Activated CD4-positive, alpha-beta memory T cell treated with anti-CD3 and anti-CD28 coated beads for 36 hours (primary cell): ENCODE measurements at regions not wholly inside any gene's neighbourhood (a gene's known extent, or its start where the extent isn't known, plus 50 kb on each side); places are given as distances from the start of the nearest gene placed in this dataset.

Experiments used
- CTCF ChIA-PET: fragments of 350-600 bp; sonication (Branson Sonifier 250); formaldehyde crosslinking; loops from one replicate; lab custom pipeline; 2021; ENCODE audit warnings: antibody characterized with exemption, inconsistent platforms; lab: Charles Lee
- POLR2A ChIA-PET: fragments of 350-600 bp; sonication (Branson Sonifier 250); formaldehyde crosslinking; loops from one replicate; lab custom pipeline; 2021; ENCODE audit warnings: antibody characterized with exemption; lab: Charles Lee
- DNase-seq: peaks from one replicate; pipeline ENCODE4 v3.0.0-alpha.2; 2020
- H3K27ac Mint-ChIP-seq: one replicate; pipeline ENCODE4 v1.8.0; 2021; ENCODE audit warnings: mixed read lengths
- H3K27me3 Mint-ChIP-seq: one replicate; pipeline ENCODE4 v1.8.0; 2021; ENCODE audit warnings: mixed read lengths
- H3K36me3 Mint-ChIP-seq: one replicate; pipeline ENCODE4 v1.8.0; 2021; ENCODE audit warnings: mixed read lengths
- H3K4me1 Mint-ChIP-seq: one replicate; pipeline ENCODE4 v1.8.0; 2021; ENCODE audit warnings: low read depth, mixed read lengths
- H3K4me3 Mint-ChIP-seq: one replicate; pipeline ENCODE4 v1.8.0; 2021; ENCODE audit warnings: mild to moderate bottlenecking, mixed read lengths
- H3K9me3 Mint-ChIP-seq: one replicate; pipeline ENCODE4 v1.8.0; 2021; ENCODE audit warnings: mixed read lengths
- intact Hi-C: fragments of 100-400 bp; cut with micrococcal nuclease; formaldehyde crosslinking; loops from one replicate; pipeline ENCODE4 v1.15.1; 2023

- no peak for DNase-seq
- Mint-ChIP-seq H3K27me3 (peaks cover 25% of the 10 kb centered on the region), H3K9me3 (peaks cover 2% of the 10 kb centered on the region), H3K4me1 (no peaks in the 10 kb centered on the region), H3K36me3 (no peaks in the 10 kb centered on the region), H3K27ac (no peak overlapping the region), H3K4me3 (no peak overlapping the region)
- intact Hi-C loops: no loop called here
- ChIA-PET POLR2A (no interaction called here), CTCF (no interaction called here)
These were observed 123.5 kb upstream of the VRK1 start for GRCh38 chr14:96673706-96674105.

GRCh38 chr14:96674121-96674520, 123.1 kb upstream of the VRK1 start:
- no peaks in the 10 kb centered on the region for H3K4me1 Mint-ChIP-seq
- ChIA-PET POLR2A (no interaction called here), CTCF (no interaction called here)
- DNase-seq: no peak
- peaks cover 2% of the 10 kb centered on the region for H3K9me3 Mint-ChIP-seq
- peaks cover 27% of the 10 kb centered on the region for H3K27me3 Mint-ChIP-seq
- intact Hi-C loops: no loop called here
- no peak overlapping the region for H3K27ac Mint-ChIP-seq
- no peak overlapping the region for H3K4me3 Mint-ChIP-seq
- no peaks in the 10 kb centered on the region for H3K36me3 Mint-ChIP-seq

- intact Hi-C loops: no loop called here
- DNase-seq: no peak
- ChIA-PET POLR2A (no interaction called here), CTCF (no interaction called here)
- Mint-ChIP-seq H3K4me1 (no peaks in the 10 kb centered on the region), H3K9me3 (peaks cover 2% of the 10 kb centered on the region), H3K36me3 (no peaks in the 10 kb centered on the region), H3K27me3 (peaks cover 28% of the 10 kb centered on the region), H3K27ac (no peak overlapping the region), H3K4me3 (no peak overlapping the region)
These were observed 121.0 kb upstream of the VRK1 start for GRCh38 chr14:96676166-96676565.

GRCh38 chr14:96681829-96682228, 115.4 kb upstream of the VRK1 start:
- intact Hi-C loops: no loop called here
- CTCF ChIA-PET: no interaction called here
- no peak for DNase-seq
- no peak overlapping the region for H3K4me3 Mint-ChIP-seq
- POLR2A ChIA-PET: no interaction called here
- H3K27ac Mint-ChIP-seq: no peak overlapping the region
- no peaks in the 10 kb centered on the region for H3K4me1 Mint-ChIP-seq
- H3K36me3 Mint-ChIP-seq: no peaks in the 10 kb centered on the region
- peaks cover 24% of the 10 kb centered on the region for H3K27me3 Mint-ChIP-seq
- peaks cover under 1% of the 10 kb centered on the region for H3K9me3 Mint-ChIP-seq

GRCh38 chr14:96682401-96682800, 114.8 kb upstream of the VRK1 start:
- DNase-seq: no peak
- no peaks in the 10 kb centered on the region for H3K36me3 Mint-ChIP-seq
- no peak overlapping the region for H3K27ac Mint-ChIP-seq
- no peak overlapping the region for H3K4me3 Mint-ChIP-seq
- no peaks in the 10 kb centered on the region for H3K9me3 Mint-ChIP-seq
- H3K4me1 Mint-ChIP-seq: no peaks in the 10 kb centered on the region
- CTCF ChIA-PET: no interaction called here
- peaks cover 22% of the 10 kb centered on the region for H3K27me3 Mint-ChIP-seq
- intact Hi-C loops: no loop called here
- POLR2A ChIA-PET: no interaction called here

- no peaks in the 10 kb centered on the region for H3K36me3 Mint-ChIP-seq
- CTCF ChIA-PET: no interaction called here
- intact Hi-C loops: no loop called here
- H3K9me3 Mint-ChIP-seq: no peaks in the 10 kb centered on the region
- H3K27ac Mint-ChIP-seq: no peak overlapping the region
- H3K27me3 Mint-ChIP-seq: peaks cover 18% of the 10 kb centered on the region
- DNase-seq: peak; percentile 11
- H3K4me1 Mint-ChIP-seq: no peaks in the 10 kb centered on the region
- H3K4me3 Mint-ChIP-seq: no peak overlapping the region
- POLR2A ChIA-PET: no interaction called here
These were observed 113.5 kb upstream of the VRK1 start for GRCh38 chr14:96683562-96684289.

GRCh38 chr14:96686126-96686525, 111.1 kb upstream of the VRK1 start:
- Mint-ChIP-seq H3K4me3 (no peak overlapping the region), H3K4me1 (no peaks in the 10 kb centered on the region), H3K36me3 (no peaks in the 10 kb centered on the region), H3K27me3 (peaks cover 16% of the 10 kb centered on the region), H3K27ac (no peak overlapping the region), H3K9me3 (no peaks in the 10 kb centered on the region)
- CTCF ChIA-PET: interaction anchor here (1.0 kb wide), 1 partner anchor 13 kb away, joined by 4 read pairs; no protein-coding TSS in a partner anchor
- DNase-seq: no peak
- intact Hi-C loops: no loop called here
- POLR2A ChIA-PET: no interaction called here

GRCh38 chr14:96688629-96689028, 108.6 kb upstream of the VRK1 start:
- POLR2A ChIA-PET: no interaction called here
- no peaks in the 10 kb centered on the region for H3K9me3 Mint-ChIP-seq
- no peaks in the 10 kb centered on the region for H3K36me3 Mint-ChIP-seq
- H3K4me1 Mint-ChIP-seq: no peaks in the 10 kb centered on the region
- CTCF ChIA-PET: no interaction called here
- peaks cover 9% of the 10 kb centered on the region for H3K27me3 Mint-ChIP-seq
- H3K4me3 Mint-ChIP-seq: no peak overlapping the region
- intact Hi-C loops: no loop called here
- no peak overlapping the region for H3K27ac Mint-ChIP-seq
- no peak for DNase-seq

- intact Hi-C loops: no loop called here
- ChIA-PET CTCF (interaction anchor here (1.3 kb wide), 1 partner anchor 8 kb away, joined by 3 read pairs; no protein-coding TSS in a partner anchor), POLR2A (no interaction called here)
- H3K9me3 Mint-ChIP-seq: no peaks in the 10 kb centered on the region
- no peaks in the 10 kb centered on the region for H3K4me1 Mint-ChIP-seq
- H3K4me3 Mint-ChIP-seq: no peak overlapping the region
- H3K27me3 Mint-ChIP-seq: peaks cover 4% of the 10 kb centered on the region
- no peaks in the 10 kb centered on the region for H3K36me3 Mint-ChIP-seq
- DNase-seq: no peak
- H3K27ac Mint-ChIP-seq: no peak overlapping the region
These were observed 106.3 kb upstream of the VRK1 start for GRCh38 chr14:96690713-96691383.

GRCh38 chr14:96693252-96693820, 103.8 kb upstream of the VRK1 start:
- Mint-ChIP-seq H3K36me3 (no peaks in the 10 kb centered on the region), H3K4me3 (no peak overlapping the region), H3K9me3 (no peaks in the 10 kb centered on the region), H3K27me3 (peaks cover 4% of the 10 kb centered on the region), H3K27ac (no peak overlapping the region), H3K4me1 (no peaks in the 10 kb centered on the region)
- intact Hi-C loops: no loop called here
- CTCF ChIA-PET: no interaction called here
- POLR2A ChIA-PET: no interaction called here
- no peak for DNase-seq

- intact Hi-C loops: no loop called here
- ChIA-PET CTCF (no interaction called here), POLR2A (no interaction called here)
- H3K4me1 Mint-ChIP-seq: no peaks in the 10 kb centered on the region
- no peak overlapping the region for H3K27ac Mint-ChIP-seq
- DNase-seq: no peak
- H3K9me3 Mint-ChIP-seq: no peaks in the 10 kb centered on the region
- peaks cover 3% of the 10 kb centered on the region for H3K27me3 Mint-ChIP-seq
- H3K36me3 Mint-ChIP-seq: no peaks in the 10 kb centered on the region
- H3K4me3 Mint-ChIP-seq: no peak overlapping the region
These were observed 103.2 kb upstream of the VRK1 start for GRCh38 chr14:96693987-96694386.

GRCh38 chr14:96698960-96699539, 98.1 kb upstream of the VRK1 start:
- Mint-ChIP-seq H3K4me3 (no peak overlapping the region), H3K4me1 (no peaks in the 10 kb centered on the region), H3K9me3 (no peaks in the 10 kb centered on the region), H3K27me3 (peaks cover 11% of the 10 kb centered on the region), H3K27ac (no peak overlapping the region), H3K36me3 (no peaks in the 10 kb centered on the region)
- ChIA-PET POLR2A (no interaction called here), CTCF (interaction anchor here (1.0 to 2.4 kb wide), 5 partner anchors 8 to 154 kb away, joined by 3 to 9 read pairs (median 3); no protein-coding TSS in a partner anchor)
- DNase-seq: peak; percentile 52
- intact Hi-C loops: no loop called here
